BLaER1 treated with 17β-estradiol and CSF1 and Interleukin-3, amounts not matched to agents 10 nM and 100 nM (cell line): ENCODE measurements at regions not wholly inside any gene's neighbourhood (a gene's known extent, or its start where the extent isn't known, plus 50 kb on each side); places are given as distances from the start of the nearest gene placed in this dataset.

Experiments
- H3K27ac ChIP-seq, 11 experiments: shearing (Covaris generic); formaldehyde crosslinking; 2 replicates each; pipeline ENCODE4 v1.8.1; 2022
- H3K27me3 ChIP-seq, 11 experiments: shearing (Covaris generic); formaldehyde crosslinking; 2 replicates each; pipeline ENCODE4 v1.8.1; 2022
- H3K36me3 ChIP-seq, 11 experiments: shearing (Covaris generic); formaldehyde crosslinking; 2 replicates each; pipeline ENCODE4 v1.8.1; 2022
- H3K4me1 ChIP-seq, 10 experiments: shearing (Covaris generic); formaldehyde crosslinking; 2 replicates each; pipeline ENCODE4 v1.8.1; 2022
- H3K4me2 ChIP-seq, 11 experiments: shearing (Covaris generic); formaldehyde crosslinking; 2 replicates each; pipeline ENCODE4 v1.8.1; 2022
- H3K4me3 ChIP-seq, 10 experiments: shearing (Covaris generic); formaldehyde crosslinking; 2 replicates each; pipeline ENCODE4 v1.8.1; 2022
- H3K9ac ChIP-seq, 11 experiments: shearing (Covaris generic); formaldehyde crosslinking; 2 replicates each; pipeline ENCODE4 v1.8.1; 2022
- H3K9me3 ChIP-seq, 11 experiments: shearing (Covaris generic); formaldehyde crosslinking; replicated peaks in 1 of 11; 2 replicates each; pipeline ENCODE4 v1.8.1; 2022
- H4K20me1 ChIP-seq, 11 experiments: shearing (Covaris generic); formaldehyde crosslinking; 2 replicates each; pipeline ENCODE4 v1.8.1; 2022
- Cebpa-rat ChIP-seq, 11 experiments: shearing (Covaris generic); IDR thresholded peaks; 2 replicates each; pipeline ENCODE4 v1.8.1; 2022

GRCh38 chr18:73099759-73100158 is 232.0 kb upstream of the NETO1 start:
- no peak for TF ChIP-seq Cebpa-rat (IDR thresholded peaks at IDR 0.05)
- Histone ChIP-seq H3K36me3 (no peaks in the 10 kb centered on the region), H3K9ac (no peak overlapping the region), H3K9me3 (peaks cover 0 to 3% (median 0%) of the 10 kb centered on the region in 11 experiments; a peak in 2 of 22 replicates), H3K27ac (no peak overlapping the region), H3K4me3 (no peak overlapping the region), H4K20me1 (no peaks in the 10 kb centered on the region), H3K4me1 (peaks cover 0 to 5% (median 0%) of the 10 kb centered on the region in 10 experiments; a peak in 2 of 20 replicates), H3K27me3 (no peaks in the 10 kb centered on the region), H3K4me2 (no peak overlapping the region)

- H3K4me1 ChIP-seq = no peaks in the 10 kb centered on the region
- no peaks in the 10 kb centered on the region for H3K27me3 ChIP-seq
- H4K20me1 ChIP-seq = no peaks in the 10 kb centered on the region
- peaks cover 0 to 22% (median 6%) of the 10 kb centered on the region in 11 experiments; a peak in 9 of 22 replicates for H3K9me3 ChIP-seq
- no peak for TF ChIP-seq Cebpa-rat (IDR thresholded peaks at IDR 0.05)
- H3K36me3 ChIP-seq = no peaks in the 10 kb centered on the region
- no peak overlapping the region for H3K27ac ChIP-seq
- no peak overlapping the region for H3K4me3 ChIP-seq
- no peak overlapping the region for H3K4me2 ChIP-seq
- no peak overlapping the region for H3K9ac ChIP-seq
These were observed 226.0 kb upstream of the NETO1 start for GRCh38 chr18:73093687-73094250.

- Histone ChIP-seq H3K4me2 (no peak overlapping the region), H3K27me3 (no peaks in the 10 kb centered on the region), H3K9me3 (peaks cover 0 to 25% (median 6%) of the 10 kb centered on the region in 11 experiments; a peak in 8 of 22 replicates), H3K9ac (no peak overlapping the region), H3K4me3 (no peak overlapping the region), H3K4me1 (peaks cover 6 to 26% (median 13%) of the 10 kb centered on the region in 10 experiments; a peak in 16 of 20 replicates), H3K36me3 (no peaks in the 10 kb centered on the region), H4K20me1 (no peaks in the 10 kb centered on the region), H3K27ac (no peak overlapping the region)
- TF ChIP-seq Cebpa-rat (IDR thresholded peaks at IDR 0.05) = no peak
These were observed 220.7 kb upstream of the NETO1 start for GRCh38 chr18:73088445-73088844.

- Histone ChIP-seq H3K4me1 (peaks cover 6 to 26% (median 13%) of the 10 kb centered on the region in 10 experiments; a peak in 16 of 20 replicates), H3K27me3 (no peaks in the 10 kb centered on the region), H3K27ac (no peak overlapping the region), H3K4me2 (peak overlapping the region in 1 of 11 experiments; percentile 10; a peak in 2 of 22 replicates), H3K4me3 (no peak overlapping the region), H3K9ac (no peak overlapping the region), H4K20me1 (no peaks in the 10 kb centered on the region), H3K36me3 (no peaks in the 10 kb centered on the region), H3K9me3 (peaks cover 0 to 25% (median 6%) of the 10 kb centered on the region in 11 experiments; a peak in 8 of 22 replicates)
- no peak for TF ChIP-seq Cebpa-rat (IDR thresholded peaks at IDR 0.05)
These were observed 219.6 kb upstream of the NETO1 start for GRCh38 chr18:73087282-73087977.

- Histone ChIP-seq H3K27me3 (no peaks in the 10 kb centered on the region), H3K4me3 (no peak overlapping the region), H3K27ac (no peak overlapping the region), H3K9ac (no peak overlapping the region), H4K20me1 (no peaks in the 10 kb centered on the region), H3K4me2 (peak overlapping the region in 2 of 11 experiments; percentile 0 to 10; a peak in 2 of 22 replicates), H3K9me3 (peaks cover 0 to 19% (median 8%) of the 10 kb centered on the region in 11 experiments; a peak in 11 of 22 replicates), H3K4me1 (peaks cover 0 to 50% (median 20%) of the 10 kb centered on the region in 10 experiments; a peak in 14 of 20 replicates), H3K36me3 (no peaks in the 10 kb centered on the region)
- TF ChIP-seq Cebpa-rat (IDR thresholded peaks at IDR 0.05) = no peak
These were observed 212.1 kb upstream of the NETO1 start for GRCh38 chr18:73079920-73080319.

GRCh38 chr18:73060666-73061288 is 193.0 kb upstream of the NETO1 start:
- H3K4me1 ChIP-seq = no peaks in the 10 kb centered on the region
- no peak overlapping the region for H3K4me2 ChIP-seq
- H3K4me3 ChIP-seq = no peak overlapping the region
- 0 out of 22 replicates have a peak, but pooled peaks cover 0 to 5% (median 0%) of the 10 kb centered on the region in 11 experiments for H3K27me3 ChIP-seq
- H3K9me3 ChIP-seq = no peaks in the 10 kb centered on the region
- H3K36me3 ChIP-seq = no peaks in the 10 kb centered on the region
- TF ChIP-seq Cebpa-rat (IDR thresholded peaks at IDR 0.05) = no peak
- H4K20me1 ChIP-seq = no peaks in the 10 kb centered on the region
- H3K9ac ChIP-seq = no peak overlapping the region
- H3K27ac ChIP-seq = no peak overlapping the region

GRCh38 chr18:73059280-73059679 is 191.5 kb upstream of the NETO1 start:
- Histone ChIP-seq H4K20me1 (no peaks in the 10 kb centered on the region), H3K9me3 (no peaks in the 10 kb centered on the region), H3K4me3 (no peak overlapping the region), H3K9ac (no peak overlapping the region), H3K4me1 (no peaks in the 10 kb centered on the region), H3K27ac (no peak overlapping the region), H3K27me3 (no peaks in the 10 kb centered on the region), H3K36me3 (no peaks in the 10 kb centered on the region), H3K4me2 (no peak overlapping the region)
- TF ChIP-seq Cebpa-rat (IDR thresholded peaks at IDR 0.05) = no peak

- TF ChIP-seq Cebpa-rat (IDR thresholded peaks at IDR 0.05) = no peak
- H3K27ac ChIP-seq = no peak overlapping the region
- H3K9me3 ChIP-seq = peaks cover 7 to 21% (median 15%) of the 10 kb centered on the region in 11 experiments; a peak in 15 of 22 replicates
These were observed 179.9 kb upstream of the NETO1 start for GRCh38 chr18:73047688-73048087.

GRCh38 chr18:73045037-73045436 is 177.2 kb upstream of the NETO1 start:
- Histone ChIP-seq H3K4me3 (no peak overlapping the region), H3K27me3 (no peaks in the 10 kb centered on the region), H3K27ac (no peak overlapping the region), H3K9ac (no peak overlapping the region), H3K36me3 (no peaks in the 10 kb centered on the region), H3K4me1 (no peaks in the 10 kb centered on the region), H3K9me3 (peaks cover 7 to 12% (median 9%) of the 10 kb centered on the region in 11 experiments; a peak in 13 of 22 replicates), H4K20me1 (no peaks in the 10 kb centered on the region), H3K4me2 (no peak overlapping the region)
- no peak for TF ChIP-seq Cebpa-rat (IDR thresholded peaks at IDR 0.05)

More at GRCh38 chr18:73047688-73048087, 179.9 kb upstream of the NETO1 start:
- H3K27me3 ChIP-seq = no peaks in the 10 kb centered on the region
- H3K36me3 ChIP-seq = no peaks in the 10 kb centered on the region
- H3K9ac ChIP-seq = no peak overlapping the region
- no peaks in the 10 kb centered on the region for H3K4me1 ChIP-seq
- H3K4me3 ChIP-seq = no peak overlapping the region
- no peaks in the 10 kb centered on the region for H4K20me1 ChIP-seq
- H3K4me2 ChIP-seq = no peak overlapping the region
